ENCODE measurements at regions not wholly inside any gene's neighbourhood (a gene's known extent, or its start where the extent isn't known, plus 50 kb on each side); places are given as distances from the start of the nearest gene placed in this dataset.

- no peak for DNase-seq
These were observed 659.0 kb downstream of the PTPRC start for GRCh38 chr1:199297887-199298286.

- no peak for DNase-seq
These were observed 660.0 kb downstream of the PTPRC start for GRCh38 chr1:199298825-199299224.

- DNase-seq = no peak
These were observed 662.8 kb downstream of the PTPRC start for GRCh38 chr1:199301472-199302217.

GRCh38 chr1:199302554-199302953 lies 663.7 kb downstream of the PTPRC start:
- DNase-seq = no peak

- no peak for DNase-seq
These were observed 664.2 kb downstream of the PTPRC start for GRCh38 chr1:199303035-199303434.

GRCh38 chr1:199305053-199305452 lies 666.2 kb downstream of the PTPRC start:
- no peak for DNase-seq

- DNase-seq = peak in 1 of 2 experiments; percentile 7
These were observed 668.8 kb downstream of the PTPRC start for GRCh38 chr1:199307496-199308264.

- DNase-seq = no peak
These were observed 669.6 kb downstream of the PTPRC start for GRCh38 chr1:199308349-199308846.

GRCh38 chr1:199310708-199311107 lies 671.9 kb downstream of the PTPRC start:
- DNase-seq = no peak

GRCh38 chr1:199311478-199312262 lies 672.8 kb downstream of the PTPRC start:
- no peak for DNase-seq

GRCh38 chr1:199312626-199313025 lies 673.8 kb downstream of the PTPRC start:
- no peak for DNase-seq

GRCh38 chr1:199313444-199313843 lies 674.6 kb downstream of the PTPRC start:
- DNase-seq = peak in 1 of 2 experiments; percentile 0

GRCh38 chr1:199319341-199319740 lies 680.5 kb downstream of the PTPRC start:
- DNase-seq = no peak

GRCh38 chr1:199322278-199322677 lies 683.4 kb downstream of the PTPRC start:
- DNase-seq = no peak

- DNase-seq = no peak
These were observed 694.3 kb upstream of the NR5A2 start for GRCh38 chr1:199333180-199333579.

GRCh38 chr1:199335496-199335895 lies 692.0 kb upstream of the NR5A2 start:
- no peak for DNase-seq

GRCh38 chr1:199336745-199337640 lies 690.5 kb upstream of the NR5A2 start:
- DNase-seq = no peak

GRCh38 chr1:199338760-199339159 lies 688.8 kb upstream of the NR5A2 start:
- DNase-seq = no peak

GRCh38 chr1:199352351-199352750 lies 675.2 kb upstream of the NR5A2 start:
- no peak for DNase-seq

GRCh38 chr1:199353906-199354305 lies 673.6 kb upstream of the NR5A2 start:
- DNase-seq = no peak

GRCh38 chr1:199356561-199356960 lies 670.9 kb upstream of the NR5A2 start:
- no peak for DNase-seq

- no peak for DNase-seq
These were observed 669.9 kb upstream of the NR5A2 start for GRCh38 chr1:199357599-199357998.
